Activated CD8-positive, alpha-beta memory T cell treated with anti-CD3 and anti-CD28 coated beads, Interleukin-2, amount 10 ng/mL, durations not matched to agents 7 days and 5 days (primary cell): ENCODE measurements at regions not wholly inside any gene's neighbourhood (a gene's known extent, or its start where the extent isn't known, plus 50 kb on each side); places are given as distances from the start of the nearest gene placed in this dataset.

ENCODE experiments used
- ATAC-seq: fragments of 150-1000 bp; cut with Tn5 transposase; one replicate; pipeline ENCODE4 v1.10.0; 2021; ENCODE audit warnings: moderate library complexity
- CTCF ChIA-PET: fragments of 350-600 bp; sonication (Branson Sonifier 250); formaldehyde crosslinking; loops from one replicate; lab custom pipeline; 2021; ENCODE audit warnings: antibody characterized with exemption; lab: Charles Lee
- DNase-seq: peaks from one replicate; pipeline ENCODE4 v3.0.0-alpha.2; 2020
- H3K27ac Mint-ChIP-seq: one replicate; pipeline ENCODE4 v1.8.0; 2021; ENCODE audit warnings: mild to moderate bottlenecking, mixed read lengths
- H3K27me3 Mint-ChIP-seq: one replicate; pipeline ENCODE4 v1.8.0; 2021; ENCODE audit warnings: mixed read lengths
- H3K36me3 Mint-ChIP-seq: one replicate; pipeline ENCODE4 v1.8.0; 2021; ENCODE audit warnings: mild to moderate bottlenecking, mixed read lengths
- H3K4me1 Mint-ChIP-seq: one replicate; pipeline ENCODE4 v1.8.0; 2021; ENCODE audit warnings: mixed read lengths
- H3K4me3 Mint-ChIP-seq: one replicate; pipeline ENCODE4 v1.8.0; 2021; ENCODE audit warnings: mild to moderate bottlenecking, moderate library complexity, mixed read lengths
- H3K9me3 Mint-ChIP-seq: one replicate; pipeline ENCODE4 v1.8.0; 2022; ENCODE audit warnings: low read depth, mixed read lengths

DNA sequence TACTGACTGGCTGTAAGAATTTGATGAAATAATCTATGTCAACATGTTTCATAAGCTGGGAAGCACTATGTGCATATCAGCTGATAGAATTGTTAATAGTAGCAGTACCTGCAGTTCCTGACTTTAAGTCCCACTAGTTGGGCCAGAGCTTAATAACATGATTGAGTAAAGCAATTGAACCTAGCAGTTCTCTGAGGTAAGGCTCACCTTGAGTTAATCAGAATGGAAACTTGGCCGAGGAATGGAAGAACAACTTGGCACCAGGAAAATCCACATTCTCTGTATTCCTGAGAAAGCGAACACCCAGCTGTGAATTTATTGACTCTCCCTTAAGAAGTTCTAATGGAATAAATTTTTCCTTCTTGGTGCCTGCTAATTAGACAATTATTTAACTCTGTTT, 262.6 kb downstream of the IGSF11 start:
- Mint-ChIP-seq H3K36me3 (no peaks in the 10 kb centered on the region), H3K9me3 (no peaks in the 10 kb centered on the region), H3K27ac (no peak overlapping the region), H3K4me3 (no peak overlapping the region), H3K27me3 (no peaks in the 10 kb centered on the region), H3K4me1 (no peaks in the 10 kb centered on the region)
- ATAC-seq (no peak), DNase-seq (no peak)
- CTCF ChIA-PET, result no interaction called here

DNA sequence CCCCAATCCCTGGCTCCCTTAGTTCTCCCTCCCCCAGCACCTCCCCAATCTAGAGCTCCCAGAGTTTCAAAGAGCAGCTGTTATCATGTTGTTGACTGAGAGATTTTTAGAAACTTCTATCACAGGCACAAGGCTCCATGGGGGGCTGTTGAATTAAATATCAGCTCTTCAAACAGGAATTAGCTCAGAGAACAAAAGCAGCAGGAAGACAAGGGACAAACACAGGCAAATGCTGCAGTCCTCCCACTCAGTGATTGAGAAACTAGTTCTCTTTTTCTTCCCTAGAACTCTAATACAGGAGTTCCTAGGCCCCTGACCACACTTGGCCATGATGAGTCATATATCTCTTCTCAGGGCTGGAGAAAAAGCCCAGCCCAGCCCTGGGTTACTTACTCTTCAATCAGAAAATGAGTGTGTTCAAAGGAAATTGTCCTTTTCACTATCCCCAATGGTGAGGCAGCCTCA, 262.1 kb downstream of the IGSF11 start:
- DNase-seq (no peak), ATAC-seq (no peak)
- H3K4me3 Mint-ChIP-seq, result no peak overlapping the region
- H3K36me3 Mint-ChIP-seq, result no peaks in the 10 kb centered on the region
- H3K27ac Mint-ChIP-seq, result no peak overlapping the region
- no peaks in the 10 kb centered on the region for H3K27me3 Mint-ChIP-seq
- CTCF ChIA-PET, result no interaction called here
- no peaks in the 10 kb centered on the region for H3K4me1 Mint-ChIP-seq
- no peaks in the 10 kb centered on the region for H3K9me3 Mint-ChIP-seq

DNA sequence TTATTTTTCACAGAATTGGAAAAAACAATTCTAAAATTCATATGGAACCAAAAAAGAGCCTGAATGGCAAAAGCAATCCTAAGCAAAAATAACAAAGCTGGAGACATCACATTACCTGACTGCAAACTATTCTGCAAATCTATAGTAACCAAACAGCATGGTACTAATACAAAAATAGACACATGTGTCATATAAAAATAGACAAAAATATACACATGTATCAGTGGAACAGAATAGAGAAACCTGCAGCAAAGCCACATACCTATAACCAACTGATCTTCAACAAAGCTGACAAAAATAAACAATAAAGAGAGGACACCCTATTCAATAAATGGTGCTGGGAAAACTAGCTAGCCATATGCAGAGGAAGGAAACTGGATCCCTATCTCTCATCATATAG, 259.6 kb downstream of the IGSF11 start:
- Mint-ChIP-seq H3K36me3 (no peaks in the 10 kb centered on the region), H3K9me3 (no peaks in the 10 kb centered on the region), H3K4me3 (no peak overlapping the region), H3K27ac (no peak overlapping the region), H3K27me3 (peaks cover under 1% of the 10 kb centered on the region), H3K4me1 (no peaks in the 10 kb centered on the region)
- DNase-seq (no peak), ATAC-seq (no peak)
- CTCF ChIA-PET, result no interaction called here

DNA sequence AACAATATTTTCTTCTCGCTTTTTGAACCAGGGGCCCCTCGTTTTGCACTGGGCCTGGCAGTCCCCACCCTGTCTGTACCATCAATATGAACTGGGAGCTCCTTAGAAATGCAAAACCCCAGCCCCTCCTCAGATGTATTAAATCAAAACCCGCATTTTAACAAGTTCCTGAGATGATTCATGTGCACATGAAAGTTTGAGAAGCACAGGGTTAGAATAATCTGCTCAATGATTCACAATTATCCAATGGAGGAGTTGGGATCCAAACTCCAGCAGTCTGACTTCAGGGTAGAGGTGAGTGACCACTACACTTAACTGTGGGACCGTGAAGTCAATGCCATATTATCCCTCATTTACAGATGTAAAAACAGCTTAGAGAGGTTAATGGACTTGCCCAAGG, 256.4 kb downstream of the IGSF11 start:
- CTCF ChIA-PET, result interaction anchor here (0.7 kb wide), 1 partner anchor 1666 kb away, joined by 3 read pairs; no protein-coding TSS in a partner anchor
- H3K4me3 Mint-ChIP-seq, result no peak overlapping the region
- no peaks in the 10 kb centered on the region for H3K4me1 Mint-ChIP-seq
- H3K9me3 Mint-ChIP-seq, result no peaks in the 10 kb centered on the region
- no peak for ATAC-seq
- H3K36me3 Mint-ChIP-seq, result no peaks in the 10 kb centered on the region
- no peak for DNase-seq
- peaks cover 11% of the 10 kb centered on the region for H3K27me3 Mint-ChIP-seq
- no peak overlapping the region for H3K27ac Mint-ChIP-seq

DNA sequence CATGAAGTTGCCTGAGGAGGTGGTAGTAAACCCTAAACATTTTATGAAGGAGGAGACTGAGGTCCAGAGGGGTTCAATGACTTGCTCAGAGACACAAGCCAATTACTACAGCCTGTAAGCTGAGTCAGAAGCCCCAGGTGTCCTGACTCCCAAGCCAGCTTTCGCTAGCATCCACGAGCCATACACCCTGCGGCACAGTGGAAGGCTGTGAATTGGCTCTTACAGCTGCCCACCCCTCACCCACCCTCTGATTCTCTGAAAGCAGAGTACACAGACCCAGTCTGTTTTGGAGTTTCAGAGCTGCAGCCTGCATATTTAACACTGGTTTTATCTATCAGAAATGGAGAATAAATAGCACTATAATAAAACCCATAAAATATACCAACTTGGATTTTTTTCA, 253.4 kb downstream of the IGSF11 start:
- CTCF ChIA-PET, result no interaction called here
- no peaks in the 10 kb centered on the region for H3K9me3 Mint-ChIP-seq
- no peaks in the 10 kb centered on the region for H3K36me3 Mint-ChIP-seq
- no peak overlapping the region for H3K4me3 Mint-ChIP-seq
- no peaks in the 10 kb centered on the region for H3K4me1 Mint-ChIP-seq
- no peak overlapping the region for H3K27ac Mint-ChIP-seq
- peaks cover 11% of the 10 kb centered on the region for H3K27me3 Mint-ChIP-seq
- no peak for ATAC-seq
- no peak for DNase-seq

DNA sequence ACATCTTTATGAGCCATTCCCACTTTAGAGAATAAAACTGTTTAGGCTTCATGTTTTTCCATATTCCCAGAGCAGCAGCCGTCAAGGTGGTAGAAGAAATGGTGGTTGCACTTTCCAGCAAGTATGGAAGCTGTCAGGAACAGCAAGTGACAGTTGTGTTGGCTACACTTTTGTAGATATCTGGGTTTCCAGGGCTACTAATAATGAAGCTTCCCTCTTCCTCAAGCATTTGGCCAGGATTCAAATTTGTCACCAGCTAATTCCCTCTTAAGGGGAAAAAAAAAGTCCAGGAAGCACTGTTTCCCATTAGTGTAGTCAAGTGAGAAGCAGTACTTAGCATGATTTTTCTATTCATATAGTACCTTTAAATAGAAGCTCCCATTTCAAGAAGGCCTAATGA, 252.8 kb downstream of the IGSF11 start:
- Mint-ChIP-seq H3K36me3 (no peaks in the 10 kb centered on the region), H3K27me3 (peaks cover 11% of the 10 kb centered on the region), H3K4me3 (no peak overlapping the region), H3K9me3 (no peaks in the 10 kb centered on the region), H3K4me1 (no peaks in the 10 kb centered on the region), H3K27ac (no peak overlapping the region)
- CTCF ChIA-PET, result no interaction called here
- DNase-seq (no peak), ATAC-seq (no peak)

DNA sequence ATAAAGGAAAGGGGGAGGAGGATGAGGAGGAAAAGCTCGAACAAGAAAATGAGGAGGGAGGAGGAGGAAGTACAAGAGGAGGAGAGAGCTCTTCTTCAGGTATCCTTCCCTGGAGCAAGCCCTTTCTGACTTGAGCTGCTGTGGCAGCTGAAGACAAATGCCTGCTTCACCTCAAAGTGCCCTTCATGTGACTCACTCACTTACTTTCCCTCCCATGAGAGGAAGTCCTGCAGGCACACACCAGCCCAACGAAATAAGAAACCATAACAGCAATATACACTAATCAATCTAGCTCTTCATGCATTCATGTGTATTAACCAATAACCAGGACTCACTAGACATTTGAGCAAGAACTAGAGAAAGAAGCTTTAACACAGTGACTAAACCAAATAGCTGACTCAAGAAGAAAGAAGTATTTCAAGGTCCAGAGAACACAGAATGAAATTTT, 251.9 kb downstream of the IGSF11 start:
- H3K27me3 Mint-ChIP-seq, result peaks cover 11% of the 10 kb centered on the region
- H3K27ac Mint-ChIP-seq, result no peak overlapping the region
- no peaks in the 10 kb centered on the region for H3K36me3 Mint-ChIP-seq
- CTCF ChIA-PET, result no interaction called here
- no peaks in the 10 kb centered on the region for H3K9me3 Mint-ChIP-seq
- H3K4me3 Mint-ChIP-seq, result no peak overlapping the region
- ATAC-seq, result no peak
- H3K4me1 Mint-ChIP-seq, result no peaks in the 10 kb centered on the region
- DNase-seq, result no peak

DNA sequence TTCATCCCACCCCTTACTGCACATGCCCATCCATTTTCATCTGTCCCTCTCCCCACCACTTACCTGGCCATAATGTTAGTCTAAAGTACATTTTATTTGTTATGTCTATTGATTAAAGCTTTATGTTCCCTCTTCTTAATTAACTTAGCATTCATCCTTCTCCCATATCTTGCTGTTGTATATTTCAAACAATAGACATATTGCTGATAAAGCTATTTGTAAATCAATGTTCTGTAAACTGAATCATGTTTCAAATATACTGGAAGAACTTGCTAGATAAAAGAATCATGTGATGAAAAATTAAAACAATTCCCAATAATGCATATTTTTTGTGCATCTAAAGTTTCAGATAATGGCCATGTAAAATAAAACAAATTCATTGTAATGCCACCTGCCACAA, 249.2 kb downstream of the IGSF11 start:
- peaks cover 13% of the 10 kb centered on the region for H3K27me3 Mint-ChIP-seq
- H3K27ac Mint-ChIP-seq, result no peak overlapping the region
- H3K9me3 Mint-ChIP-seq, result no peaks in the 10 kb centered on the region
- CTCF ChIA-PET, result no interaction called here
- H3K4me1 Mint-ChIP-seq, result no peaks in the 10 kb centered on the region
- no peaks in the 10 kb centered on the region for H3K36me3 Mint-ChIP-seq
- ATAC-seq (no peak), DNase-seq (no peak)
- no peak overlapping the region for H3K4me3 Mint-ChIP-seq

DNA sequence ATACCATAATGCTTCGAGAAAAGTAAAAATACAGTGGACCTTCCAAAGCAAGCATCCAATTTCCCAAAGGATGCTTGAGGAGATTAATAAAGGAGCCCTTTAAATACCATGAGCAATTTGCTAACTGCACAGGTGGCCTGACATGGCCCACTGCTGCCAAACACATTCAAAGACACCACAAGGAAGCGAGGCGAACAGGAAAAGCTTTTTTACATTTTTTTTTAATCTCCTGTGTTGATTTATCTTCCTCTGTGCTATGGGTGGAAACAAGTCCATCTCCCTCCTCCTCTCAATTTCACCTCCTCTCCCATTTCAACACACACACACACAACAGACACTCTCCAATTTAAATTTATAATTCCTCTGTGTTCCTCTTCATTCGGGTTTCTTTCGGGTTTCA, 243.4 kb downstream of the IGSF11 start:
- Mint-ChIP-seq H3K4me3 (no peak overlapping the region), H3K36me3 (no peaks in the 10 kb centered on the region), H3K4me1 (no peaks in the 10 kb centered on the region), H3K9me3 (no peaks in the 10 kb centered on the region), H3K27ac (no peak overlapping the region), H3K27me3 (peaks cover 5% of the 10 kb centered on the region)
- DNase-seq (no peak), ATAC-seq (no peak)
- CTCF ChIA-PET, result no interaction called here

DNA sequence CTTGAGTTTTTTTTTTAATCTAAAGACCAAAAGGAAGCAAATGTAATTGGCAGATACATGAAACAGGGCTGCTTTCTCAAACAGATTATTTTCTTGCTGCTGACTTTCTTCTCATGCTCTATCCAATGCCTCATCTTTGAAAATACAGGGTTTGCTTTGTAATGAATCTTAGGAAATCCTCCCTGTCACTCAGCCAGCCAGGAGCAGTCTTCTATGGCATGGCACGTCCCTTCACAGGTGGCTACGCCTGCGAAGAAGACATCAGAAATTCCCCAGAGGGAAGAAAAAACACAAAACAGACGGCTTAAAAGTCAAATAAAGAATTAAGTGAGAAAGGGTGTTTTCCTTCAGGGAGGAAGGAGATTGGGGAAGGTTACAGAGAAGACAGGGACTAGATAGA, 242.5 kb downstream of the IGSF11 start:
- Mint-ChIP-seq H3K4me1 (no peaks in the 10 kb centered on the region), H3K9me3 (no peaks in the 10 kb centered on the region), H3K27me3 (peaks cover 5% of the 10 kb centered on the region), H3K36me3 (no peaks in the 10 kb centered on the region), H3K4me3 (no peak overlapping the region), H3K27ac (no peak overlapping the region)
- ATAC-seq, result no peak
- no peak for DNase-seq
- CTCF ChIA-PET, result no interaction called here

DNA sequence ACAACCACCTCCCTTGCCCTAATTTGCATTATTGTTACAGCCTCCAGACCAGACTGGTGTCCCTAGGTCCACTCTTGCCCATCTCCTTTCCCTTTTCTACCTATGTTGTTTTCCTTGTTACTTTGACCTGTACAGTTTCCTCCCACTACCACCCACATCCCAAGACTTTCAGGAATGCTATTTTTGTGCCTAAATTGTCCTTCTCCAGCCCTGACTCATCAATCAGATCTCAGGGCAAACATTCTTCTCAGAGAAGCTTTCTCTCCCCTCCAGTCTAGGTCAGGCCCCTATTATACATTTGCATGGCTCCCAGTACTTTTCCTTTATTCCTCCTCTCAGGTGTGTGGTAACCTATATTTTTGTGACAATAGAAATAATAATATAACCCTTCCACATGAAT, 241.5 kb downstream of the IGSF11 start:
- Mint-ChIP-seq H3K36me3 (no peaks in the 10 kb centered on the region), H3K4me1 (no peaks in the 10 kb centered on the region), H3K4me3 (no peak overlapping the region), H3K9me3 (no peaks in the 10 kb centered on the region), H3K27me3 (peaks cover 5% of the 10 kb centered on the region), H3K27ac (no peak overlapping the region)
- CTCF ChIA-PET, result no interaction called here
- no peak for ATAC-seq
- DNase-seq, result no peak

DNA sequence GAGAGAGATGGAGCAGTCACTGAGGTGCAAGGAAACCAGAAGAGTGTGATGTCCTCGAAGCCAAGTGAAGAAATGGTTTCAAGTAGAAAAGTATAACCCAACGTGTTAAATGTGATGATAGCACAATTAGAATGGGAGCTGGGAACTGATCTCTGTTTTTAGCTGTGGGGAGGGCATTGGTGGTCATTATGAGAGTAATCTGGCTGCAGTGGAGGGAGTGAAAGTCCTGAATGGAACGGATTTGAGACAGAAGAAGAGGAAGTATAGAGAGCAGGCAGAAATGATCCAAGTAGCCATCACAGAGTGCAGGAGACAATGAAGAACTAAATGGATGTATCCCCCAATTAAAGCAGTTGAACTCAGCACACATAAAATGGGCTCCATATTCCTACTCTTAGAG, 235.3 kb downstream of the IGSF11 start:
- Mint-ChIP-seq H3K27me3 (peaks cover 2% of the 10 kb centered on the region), H3K36me3 (no peaks in the 10 kb centered on the region), H3K27ac (no peak overlapping the region), H3K4me3 (no peak overlapping the region), H3K9me3 (no peaks in the 10 kb centered on the region), H3K4me1 (no peaks in the 10 kb centered on the region)
- DNase-seq, result no peak
- CTCF ChIA-PET, result no interaction called here
- no peak for ATAC-seq

DNA sequence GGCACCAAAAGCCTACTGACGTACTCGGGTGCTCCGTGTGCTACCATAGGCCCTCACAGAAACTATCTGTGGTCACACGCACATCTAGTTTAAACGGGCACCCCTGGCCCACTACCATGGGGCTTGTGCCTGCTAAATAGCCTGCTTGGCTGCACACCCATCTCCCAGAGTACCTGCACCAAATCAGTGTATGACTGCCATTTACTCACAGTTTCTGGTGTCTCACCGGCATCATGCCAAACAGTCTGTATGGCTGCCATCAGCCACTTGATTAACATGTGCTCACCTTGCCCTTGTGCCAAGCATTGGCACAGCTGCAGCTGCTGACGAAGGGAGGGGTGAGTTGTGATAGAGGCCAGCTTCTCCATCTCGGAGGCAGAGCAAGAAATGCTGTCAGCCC, 232.7 kb downstream of the IGSF11 start:
- H3K4me3 Mint-ChIP-seq, result no peak overlapping the region
- H3K27ac Mint-ChIP-seq, result no peak overlapping the region
- H3K9me3 Mint-ChIP-seq, result no peaks in the 10 kb centered on the region
- H3K36me3 Mint-ChIP-seq, result no peaks in the 10 kb centered on the region
- peaks cover 2% of the 10 kb centered on the region for H3K27me3 Mint-ChIP-seq
- CTCF ChIA-PET, result no interaction called here
- DNase-seq (no peak), ATAC-seq (no peak)
- no peaks in the 10 kb centered on the region for H3K4me1 Mint-ChIP-seq

DNA sequence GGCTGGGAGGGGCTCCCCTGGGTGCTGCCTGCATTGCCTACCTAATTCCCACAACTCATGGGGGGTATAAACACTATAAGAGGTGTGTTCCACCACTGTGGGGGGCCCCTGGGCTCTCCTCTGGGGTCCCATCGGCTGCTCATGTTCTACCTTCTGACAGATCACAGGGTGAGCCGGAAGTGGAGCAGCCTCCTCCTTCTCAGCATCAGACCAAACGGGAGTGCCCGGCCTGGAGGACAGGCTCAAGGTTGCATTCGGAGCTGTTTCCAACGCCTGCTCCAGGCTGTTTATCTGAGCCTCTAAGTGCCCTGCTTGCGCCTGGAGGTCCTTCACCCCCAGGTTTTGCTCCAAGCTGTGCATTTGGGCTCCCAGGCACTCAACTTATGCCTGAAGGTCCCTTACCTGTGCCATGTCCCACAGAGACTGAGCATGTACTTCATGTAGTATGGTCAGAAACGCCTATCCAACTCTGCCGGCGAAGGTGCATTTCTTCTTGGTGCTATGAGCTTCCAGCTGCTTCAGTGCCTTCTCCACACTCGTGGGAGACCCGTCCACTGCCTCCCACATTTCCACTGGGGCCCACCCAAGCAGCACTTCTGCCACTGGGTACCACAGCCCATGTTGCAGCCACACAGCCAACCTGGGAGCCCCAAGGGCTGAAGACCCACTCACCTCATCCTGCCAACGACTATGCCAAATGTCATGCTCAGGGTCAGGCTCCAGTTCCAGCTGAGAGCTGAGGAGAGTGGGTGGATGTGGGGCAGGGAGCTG, 232.1 kb downstream of the IGSF11 start:
- ATAC-seq, result no peak
- CTCF ChIA-PET, result no interaction called here
- DNase-seq, result no peak
- no peaks in the 10 kb centered on the region for H3K4me1 Mint-ChIP-seq
- no peak overlapping the region for H3K4me3 Mint-ChIP-seq
- no peaks in the 10 kb centered on the region for H3K9me3 Mint-ChIP-seq
- peaks cover 2% of the 10 kb centered on the region for H3K27me3 Mint-ChIP-seq
- no peaks in the 10 kb centered on the region for H3K36me3 Mint-ChIP-seq
- no peak overlapping the region for H3K27ac Mint-ChIP-seq
